Heart left ventricle (tissue), 13 donors: ENCODE measurements at regions not wholly inside any gene's neighbourhood (a gene's known extent, or its start where the extent isn't known, plus 50 kb on each side); places are given as distances from the start of the nearest gene placed in this dataset.

ENCODE experiments used
- CTCF ChIP-seq, 12 donors: fragments of 200-600 bp; sonication (generic) in 4 of 12; IDR thresholded peaks; one replicate each; pipeline versions ENCODE4 v1.5.0 to v1.8.0; 2018 to 2022; ENCODE audit warnings: antibody characterized with exemption in 12 of 12, mild to moderate bottlenecking in 5 of 12
- POLR2A ChIP-seq, 2 donors: fragments of 450-650 bp; IDR thresholded peaks; one replicate each; pipeline ENCODE4 v1.6.1; 2017; ENCODE audit warnings: antibody characterized with exemption in 2 of 2, mild to moderate bottlenecking in 2 of 2, moderate library complexity in 2 of 2
- donor health status: ischemic (EF 13 %, LVEDD 7.1; RV severe dilation, severe dysfunction).
- donor health status: DM: no; HTN: yes; CAD: no.
- donor health status: DM: no; HTN: no; CAD: no.
- donor health status: ischemic (EF 25% LVEDD 6.9; RV normal size, moderate dysfunction).
- donor health status: ischemic (EF 25% LVEDD 5.7; RV mildly dilated, moderate dysfunction).
- donor health status: ischemic (EF 35%, LVEDD 5.7; RV mildly dilated, moderate dysfunction).
- donor health status: nonischemic (EF 11% LVEDD 7.7; RV severe dilation, severe dysfunction).
- donor health status: DM: yes; HTN: yes; CAD: no.
- donor health status: PGD.
- donor health status: ischemic (EF 29% LVEDD 5.4; RV normal size, mild dysfunction).
- donor health status: nonischemic (EF 23%, LVEDD 6.1; RV moderate dilation, normal function).

DNA sequence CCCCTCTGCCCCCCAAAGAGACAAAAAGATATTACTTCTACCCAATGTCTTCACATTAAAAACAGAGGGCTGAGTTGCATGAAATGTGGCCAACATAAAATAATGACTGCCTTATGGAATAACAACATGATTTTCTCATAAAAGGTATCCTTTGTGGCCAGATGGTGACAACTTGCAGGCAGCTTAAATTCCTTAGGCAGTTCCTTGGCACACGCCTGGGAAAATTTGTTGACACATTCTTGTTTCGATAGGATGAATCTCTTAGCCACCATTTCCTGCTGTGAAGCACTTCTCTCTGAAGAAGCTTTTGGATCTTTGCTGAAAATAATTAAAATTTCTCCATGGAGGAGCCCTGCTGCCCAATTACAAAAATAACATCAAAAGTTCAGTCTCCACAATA, 109.0 kb upstream of the COL21A1 start:
- TF ChIP-seq CTCF (IDR thresholded peaks at IDR 0.05) (no peak), POLR2A (IDR thresholded peaks at IDR 0.05) (no peak)
